ENCODE measurements at regions not wholly inside any gene's neighbourhood (a gene's known extent, or its start where the extent isn't known, plus 50 kb on each side); places are given as distances from the start of the nearest gene placed in this dataset.

- no peak overlapping the region for H3K4me3 ChIP-seq
- H3K9me3 ChIP-seq = no peaks in the 10 kb centered on the region
- no peaks in the 10 kb centered on the region for H3K27me3 ChIP-seq
- no peak overlapping the region for H3K27ac ChIP-seq
- DNase-seq = no peak
- H3K4me1 ChIP-seq = no peaks in the 10 kb centered on the region
- intact Hi-C loops (cut with DNase I; ENCODE audit: low total_unique reads) = no loop called here
- in situ Hi-C loops (cut with MboI; ENCODE audit: low pct_ligation_motif_present in 1 of 4, low pct_unique_long_range_greater_than_20kb in 1 of 4, low sequenced_read_pairs in 3 of 4) = no loop called here
- H3K36me3 ChIP-seq = no peaks in the 10 kb centered on the region
- TF ChIP-seq POLR2A (IDR thresholded peaks at IDR 0.05) = no peak
- TF ChIP-seq, protein P1, sequence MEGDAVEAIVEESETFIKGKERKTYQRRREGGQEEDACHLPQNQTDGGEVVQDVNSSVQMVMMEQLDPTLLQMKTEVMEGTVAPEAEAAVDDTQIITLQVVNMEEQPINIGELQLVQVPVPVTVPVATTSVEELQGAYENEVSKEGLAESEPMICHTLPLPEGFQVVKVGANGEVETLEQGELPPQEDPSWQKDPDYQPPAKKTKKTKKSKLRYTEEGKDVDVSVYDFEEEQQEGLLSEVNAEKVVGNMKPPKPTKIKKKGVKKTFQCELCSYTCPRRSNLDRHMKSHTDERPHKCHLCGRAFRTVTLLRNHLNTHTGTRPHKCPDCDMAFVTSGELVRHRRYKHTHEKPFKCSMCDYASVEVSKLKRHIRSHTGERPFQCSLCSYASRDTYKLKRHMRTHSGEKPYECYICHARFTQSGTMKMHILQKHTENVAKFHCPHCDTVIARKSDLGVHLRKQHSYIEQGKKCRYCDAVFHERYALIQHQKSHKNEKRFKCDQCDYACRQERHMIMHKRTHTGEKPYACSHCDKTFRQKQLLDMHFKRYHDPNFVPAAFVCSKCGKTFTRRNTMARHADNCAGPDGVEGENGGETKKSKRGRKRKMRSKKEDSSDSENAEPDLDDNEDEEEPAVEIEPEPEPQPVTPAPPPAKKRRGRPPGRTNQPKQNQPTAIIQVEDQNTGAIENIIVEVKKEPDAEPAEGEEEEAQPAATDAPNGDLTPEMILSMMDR (IDR thresholded peaks at IDR 0.05) = no peak
- no peak for TF ChIP-seq EP300 (IDR thresholded peaks at IDR 0.05; ENCODE audit: low read depth)
- 56 to 67% methylated on average over 4 of the region's 4 CpGs for WGBS, 2 donors (ENCODE audit: low coverage in 1 of 2)
These were observed 484.0 kb downstream of the ETNK1 start for GRCh38 chr12:23108957-23109356.

DNA sequence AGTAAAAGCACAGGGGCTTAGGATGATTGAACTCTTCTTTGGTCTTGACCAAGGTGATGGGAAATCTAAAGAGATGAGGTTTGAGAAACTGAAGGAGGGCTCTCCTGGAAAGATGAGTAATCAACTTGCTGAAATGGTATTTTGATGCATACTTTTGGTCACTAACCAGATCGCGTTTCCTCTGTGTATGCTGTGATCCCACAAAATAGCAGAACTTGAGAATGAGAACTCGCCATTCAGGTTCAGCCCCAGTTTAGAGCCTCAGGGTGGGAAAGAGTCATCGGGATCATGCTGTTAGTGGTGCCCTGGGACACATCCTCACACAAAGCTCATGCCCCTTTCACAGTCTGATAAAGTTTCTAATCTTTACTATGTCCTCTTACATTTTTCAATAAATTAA lies 488.8 kb downstream of the ETNK1 start:
- Histone ChIP-seq H3K27ac (no peak overlapping the region), H3K36me3 (no peaks in the 10 kb centered on the region), H3K4me3 (no peak overlapping the region), H3K4me1 (no peaks in the 10 kb centered on the region), H3K9me3 (no peaks in the 10 kb centered on the region), H3K27me3 (no peaks in the 10 kb centered on the region)
- no peak for TF ChIP-seq POLR2A (IDR thresholded peaks at IDR 0.05)
- TF ChIP-seq, protein P1 (IDR thresholded peaks at IDR 0.05) = no peak
- TF ChIP-seq EP300 (IDR thresholded peaks at IDR 0.05; ENCODE audit: low read depth) = no peak
- 70 to 83% methylated on average over 2 to 4 of the region's 4 CpGs for WGBS, 2 donors (ENCODE audit: low coverage in 1 of 2)
- in situ Hi-C loops (cut with MboI; ENCODE audit: low pct_ligation_motif_present in 1 of 4, low pct_unique_long_range_greater_than_20kb in 1 of 4, low sequenced_read_pairs in 3 of 4) = no loop called here
- DNase-seq = no peak
- intact Hi-C loops (cut with DNase I; ENCODE audit: low total_unique reads) = no loop called here

GRCh38 chr12:23115984-23116383 lies 491.0 kb downstream of the ETNK1 start:
- Histone ChIP-seq H3K27ac (no peak overlapping the region), H3K27me3 (no peaks in the 10 kb centered on the region), H3K9me3 (no peaks in the 10 kb centered on the region), H3K36me3 (no peaks in the 10 kb centered on the region), H3K4me1 (no peaks in the 10 kb centered on the region), H3K4me3 (no peak overlapping the region)
- 84 to 94% methylated on average over 1 of the region's 1 CpG for WGBS, 2 donors (ENCODE audit: low coverage in 1 of 2)
- no peak for TF ChIP-seq POLR2A (IDR thresholded peaks at IDR 0.05)
- TF ChIP-seq EP300 (IDR thresholded peaks at IDR 0.05; ENCODE audit: low read depth) = no peak
- TF ChIP-seq, protein P1 (IDR thresholded peaks at IDR 0.05) = no peak
- no peak for TF ChIP-seq POLR2AphosphoS5 (IDR thresholded peaks at IDR 0.05)
- DNase-seq = no peak
- in situ Hi-C loops (cut with MboI; ENCODE audit: low pct_ligation_motif_present in 1 of 4, low pct_unique_long_range_greater_than_20kb in 1 of 4, low sequenced_read_pairs in 3 of 4) (no loop called here), intact Hi-C loops (cut with DNase I; ENCODE audit: low total_unique reads) (no loop called here)

DNA sequence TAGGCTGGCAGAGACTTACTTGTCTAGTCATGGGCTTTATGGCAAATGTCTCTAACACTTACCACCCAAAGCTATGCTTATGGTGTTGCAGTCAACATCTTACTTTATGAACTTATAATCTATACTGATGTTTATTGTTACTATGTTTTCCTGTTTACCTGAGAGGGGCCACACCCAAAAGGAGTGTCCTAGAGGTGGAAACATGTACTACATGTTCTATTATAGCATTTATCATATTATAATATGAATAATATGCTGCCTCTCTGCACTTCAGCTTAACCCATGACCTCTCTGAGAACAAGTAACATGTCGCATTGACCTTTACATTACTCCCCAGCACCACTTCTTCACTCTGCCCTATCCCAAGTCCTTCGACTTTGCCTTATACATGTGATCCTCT lies 501.8 kb downstream of the ETNK1 start:
- Histone ChIP-seq H3K27me3 (no peaks in the 10 kb centered on the region), H3K36me3 (no peaks in the 10 kb centered on the region), H3K9me3 (no peaks in the 10 kb centered on the region), H3K4me3 (no peak overlapping the region), H3K4me1 (no peaks in the 10 kb centered on the region), H3K27ac (no peak overlapping the region)
- DNase-seq = no peak
- in situ Hi-C loops (cut with MboI; ENCODE audit: low pct_ligation_motif_present in 1 of 4, low pct_unique_long_range_greater_than_20kb in 1 of 4, low sequenced_read_pairs in 3 of 4) (no loop called here), intact Hi-C loops (cut with DNase I; ENCODE audit: low total_unique reads) (no loop called here)
- TF ChIP-seq POLR2A (IDR thresholded peaks at IDR 0.05) (no peak), EP300 (IDR thresholded peaks at IDR 0.05; ENCODE audit: low read depth) (no peak), POLR2AphosphoS5 (IDR thresholded peaks at IDR 0.05) (no peak)
- TF ChIP-seq, protein P1 (IDR thresholded peaks at IDR 0.05) = no peak
- WGBS, 2 donors (ENCODE audit: low coverage in 1 of 2) = 33 to 83% methylated on average over 1 to 2 of the region's 2 CpGs
